ENCODE measurements at regions not wholly inside any gene's neighbourhood (a gene's known extent, or its start where the extent isn't known, plus 50 kb on each side); places are given as distances from the start of the nearest gene placed in this dataset.

DNA sequence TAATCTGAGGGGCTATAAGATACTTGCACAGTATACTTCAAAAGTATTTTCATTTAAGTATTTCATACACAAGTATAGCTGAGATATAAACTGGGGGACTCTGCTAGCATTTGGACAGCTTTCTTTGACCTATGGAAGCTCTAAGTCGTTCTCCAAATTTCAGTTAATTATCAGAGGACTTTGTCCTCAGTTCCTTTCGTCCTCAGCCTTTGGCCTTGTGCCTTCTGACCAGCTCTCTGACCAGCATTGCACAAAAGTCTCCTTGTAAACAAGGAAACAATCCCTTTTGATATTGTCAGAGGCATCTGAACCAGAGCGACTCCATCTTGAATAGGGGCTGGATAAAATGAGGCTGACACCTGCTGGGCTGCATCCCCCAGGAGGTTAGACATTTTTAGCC lies 464.0 kb upstream of the FAM241A start:
- no peaks in the 10 kb centered on the region for H3K36me3 ChIP-seq
- H3K4me3 ChIP-seq: no peak overlapping the region
- no peaks in the 10 kb centered on the region for H3K27me3 ChIP-seq
- WGBS (ENCODE audit: insufficient coverage, low coverage, low lambda C conversion rate, missing lambda C conversion rate): 28% methylated on average over 3 of the region's 3 CpGs
- no peak for DNase-seq
- TF ChIP-seq, protein P1, sequence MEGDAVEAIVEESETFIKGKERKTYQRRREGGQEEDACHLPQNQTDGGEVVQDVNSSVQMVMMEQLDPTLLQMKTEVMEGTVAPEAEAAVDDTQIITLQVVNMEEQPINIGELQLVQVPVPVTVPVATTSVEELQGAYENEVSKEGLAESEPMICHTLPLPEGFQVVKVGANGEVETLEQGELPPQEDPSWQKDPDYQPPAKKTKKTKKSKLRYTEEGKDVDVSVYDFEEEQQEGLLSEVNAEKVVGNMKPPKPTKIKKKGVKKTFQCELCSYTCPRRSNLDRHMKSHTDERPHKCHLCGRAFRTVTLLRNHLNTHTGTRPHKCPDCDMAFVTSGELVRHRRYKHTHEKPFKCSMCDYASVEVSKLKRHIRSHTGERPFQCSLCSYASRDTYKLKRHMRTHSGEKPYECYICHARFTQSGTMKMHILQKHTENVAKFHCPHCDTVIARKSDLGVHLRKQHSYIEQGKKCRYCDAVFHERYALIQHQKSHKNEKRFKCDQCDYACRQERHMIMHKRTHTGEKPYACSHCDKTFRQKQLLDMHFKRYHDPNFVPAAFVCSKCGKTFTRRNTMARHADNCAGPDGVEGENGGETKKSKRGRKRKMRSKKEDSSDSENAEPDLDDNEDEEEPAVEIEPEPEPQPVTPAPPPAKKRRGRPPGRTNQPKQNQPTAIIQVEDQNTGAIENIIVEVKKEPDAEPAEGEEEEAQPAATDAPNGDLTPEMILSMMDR (IDR thresholded peaks at IDR 0.05): no peak
- no peak for TF ChIP-seq POLR2A (IDR thresholded peaks at IDR 0.05)
- H3K9me3 ChIP-seq: no peaks in the 10 kb centered on the region
- peak in 2 of 4 donors; percentile 44 to 53 for ATAC-seq
- H3K27ac ChIP-seq: no peak overlapping the region
- H3K4me1 ChIP-seq: no peaks in the 10 kb centered on the region
- intact Hi-C loops (cut with DNase I): no loop called here

DNA sequence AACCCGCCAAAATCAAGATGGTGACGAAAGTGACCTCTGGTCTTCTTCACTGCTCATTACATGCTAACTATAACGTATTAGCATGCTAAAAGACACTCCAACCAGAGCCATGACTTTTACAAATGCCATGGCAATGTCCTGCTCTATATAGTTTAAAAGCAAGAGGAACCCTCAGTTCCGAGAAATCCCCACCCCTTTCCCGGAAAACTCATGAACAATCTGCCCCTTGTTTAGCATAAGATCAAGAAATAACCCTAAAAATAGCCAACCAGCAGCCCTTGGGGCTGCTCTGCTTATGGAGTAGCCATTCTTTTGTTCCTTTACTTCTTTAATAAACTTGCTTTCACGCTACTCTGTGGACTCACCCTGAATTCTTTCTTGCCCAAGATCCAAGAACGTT lies 463.5 kb upstream of the FAM241A start:
- 83% methylated on average over 6 of the region's 7 CpGs for whole genome bisulfite sequencing (ENCODE audit: insufficient coverage, low coverage, low lambda C conversion rate, missing lambda C conversion rate)
- intact Hi-C loops (cut with DNase I): no loop called here
- Histone ChIP-seq H3K9me3 (no peaks in the 10 kb centered on the region), H3K36me3 (no peaks in the 10 kb centered on the region), H3K27ac (no peak overlapping the region), H3K4me3 (no peak overlapping the region), H3K27me3 (no peaks in the 10 kb centered on the region), H3K4me1 (no peaks in the 10 kb centered on the region)
- no peak for TF ChIP-seq POLR2A (IDR thresholded peaks at IDR 0.05)
- TF ChIP-seq, protein P1 (IDR thresholded peaks at IDR 0.05): no peak
- no peak for ATAC-seq
- no peak for DNase-seq

DNA sequence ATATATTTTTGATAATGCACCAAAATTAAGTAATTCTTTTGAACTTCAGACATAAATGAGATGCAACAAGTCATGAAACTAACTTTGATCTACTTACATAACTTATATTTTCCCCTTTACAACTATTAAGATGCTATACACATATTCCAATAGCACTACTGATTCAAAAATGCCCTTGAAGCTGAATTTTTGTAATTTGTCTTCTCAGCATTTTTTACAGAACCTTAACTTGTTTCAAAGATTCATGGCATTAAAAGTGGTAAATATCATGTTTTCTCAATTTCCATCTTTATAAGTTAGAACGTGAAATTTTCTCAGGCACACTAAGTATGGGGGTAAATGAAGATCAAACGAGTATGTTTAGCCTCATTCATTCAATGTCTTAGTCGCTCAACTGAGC lies 460.0 kb upstream of the FAM241A start:
- Histone ChIP-seq H3K36me3 (no peaks in the 10 kb centered on the region), H3K4me1 (peaks cover 0 to 6% (median 3%) of the 10 kb centered on the region in 4 donors), H3K9me3 (no peaks in the 10 kb centered on the region), H3K27ac (no peak overlapping the region), H3K27me3 (no peaks in the 10 kb centered on the region), H3K4me3 (no peak overlapping the region)
- intact Hi-C loops (cut with DNase I): no loop called here
- no peak for ATAC-seq
- 66% methylated on average over 3 of the region's 3 CpGs for WGBS (ENCODE audit: insufficient coverage, low coverage, low lambda C conversion rate, missing lambda C conversion rate)
- DNase-seq: no peak
- TF ChIP-seq, protein P1 (IDR thresholded peaks at IDR 0.05): no peak
- TF ChIP-seq POLR2A (IDR thresholded peaks at IDR 0.05): no peak

DNA sequence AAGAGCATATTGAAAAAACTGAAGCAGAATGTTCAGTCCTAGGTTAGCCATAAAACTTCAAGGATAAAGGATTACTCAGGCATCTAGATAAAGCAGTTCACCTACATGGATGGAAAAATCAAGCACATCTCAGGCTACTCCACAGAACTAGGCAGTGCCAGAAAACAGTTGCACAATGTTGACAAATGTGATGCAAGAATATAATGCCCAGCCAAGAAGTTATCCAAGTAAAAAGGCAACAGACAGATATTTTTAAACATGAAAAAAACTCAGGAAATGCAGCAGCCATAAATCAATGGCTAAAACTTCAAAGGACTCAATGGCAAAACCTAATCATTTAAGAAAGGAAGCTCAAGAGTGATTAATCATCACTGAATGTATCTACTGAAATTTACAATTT lies 456.0 kb upstream of the FAM241A start:
- no peaks in the 10 kb centered on the region for H3K27me3 ChIP-seq
- no peaks in the 10 kb centered on the region for H3K9me3 ChIP-seq
- H3K4me1 ChIP-seq: peaks cover 0 to 6% (median 3%) of the 10 kb centered on the region in 4 donors
- TF ChIP-seq, protein P1 (IDR thresholded peaks at IDR 0.05): no peak
- no peak for TF ChIP-seq POLR2A (IDR thresholded peaks at IDR 0.05)
- DNase-seq: peak in 1 of 3 donors; percentile 60
- no peak overlapping the region for H3K27ac ChIP-seq
- intact Hi-C loops (cut with DNase I): no loop called here
- no peak overlapping the region for H3K4me3 ChIP-seq
- H3K36me3 ChIP-seq: no peaks in the 10 kb centered on the region
- peak; percentile 93 to 99 (median 98) for ATAC-seq

DNA sequence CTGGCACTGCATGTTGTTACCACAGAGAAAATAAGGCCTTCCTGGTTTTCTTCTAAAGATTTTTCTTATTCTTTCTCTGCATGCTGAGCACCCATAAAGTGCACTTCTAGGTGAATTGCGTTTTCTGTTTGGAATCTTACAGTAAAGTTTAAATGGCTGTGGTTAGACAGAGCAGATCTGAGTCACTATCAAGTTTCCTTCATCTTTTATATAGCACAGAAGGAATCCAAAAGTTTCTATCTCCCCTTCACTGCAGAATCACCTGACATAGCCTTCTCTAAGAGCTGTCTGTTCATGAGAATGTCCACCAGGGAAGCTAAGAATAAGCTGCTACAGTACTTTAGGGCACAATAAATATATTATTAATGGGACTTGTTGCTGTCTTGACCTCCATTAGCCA lies 455.5 kb upstream of the FAM241A start:
- ATAC-seq (peak in 1 of 4 donors; percentile 13), DNase-seq (no peak)
- WGBS (ENCODE audit: insufficient coverage, low coverage, low lambda C conversion rate, missing lambda C conversion rate): 6% methylated on average over 1 of the region's 1 CpG
- no peak for TF ChIP-seq POLR2A (IDR thresholded peaks at IDR 0.05)
- TF ChIP-seq, protein P1 (IDR thresholded peaks at IDR 0.05): no peak
- Histone ChIP-seq H3K9me3 (no peaks in the 10 kb centered on the region), H3K4me3 (no peak overlapping the region), H3K27me3 (no peaks in the 10 kb centered on the region), H3K27ac (no peak overlapping the region), H3K4me1 (peaks cover 0 to 6% (median 3%) of the 10 kb centered on the region in 4 donors), H3K36me3 (no peaks in the 10 kb centered on the region)
- intact Hi-C loops (cut with DNase I): no loop called here

Measured in right lobe of liver (tissue), 6 donors.